Retinal pigment epithelial cell (primary cell): ENCODE measurements at regions not wholly inside any gene's neighbourhood (a gene's known extent, or its start where the extent isn't known, plus 50 kb on each side); places are given as distances from the start of the nearest gene placed in this dataset.
A peak's percentile ranks its signal among the peaks of the same experiment; 100 is the strongest.

Experiments
- DNase-seq: peaks from one replicate; pipeline ENCODE4 v3.0.0-alpha.2; 2010; ENCODE audit warnings: low read depth
- H3K4me3 ChIP-seq: 2 replicates; pipeline ENCODE4 v1.5.1; 2011; ENCODE audit warnings: mild to moderate bottlenecking, low read length, control low read depth, moderate library complexity
- CTCF ChIP-seq: conservative IDR thresholded peaks from 2 replicates; pipeline ENCODE4 v1.5.1; 2011; ENCODE audit warnings: low read depth, low read length, control low read depth, inconsistent platforms

GRCh38 chr12:4044736-4045730 is 171.8 kb upstream of the PARP11 start:
- TF ChIP-seq CTCF = no peak
- no peak for DNase-seq

GRCh38 chr12:4044101-4044500 is 170.9 kb upstream of the PARP11 start:
- TF ChIP-seq CTCF = no peak
- H3K4me3 ChIP-seq = no peak overlapping the region
- no peak for DNase-seq

More at GRCh38 chr12:4044736-4045730, 171.8 kb upstream of the PARP11 start:
- no peak overlapping the region for H3K4me3 ChIP-seq

DNA sequence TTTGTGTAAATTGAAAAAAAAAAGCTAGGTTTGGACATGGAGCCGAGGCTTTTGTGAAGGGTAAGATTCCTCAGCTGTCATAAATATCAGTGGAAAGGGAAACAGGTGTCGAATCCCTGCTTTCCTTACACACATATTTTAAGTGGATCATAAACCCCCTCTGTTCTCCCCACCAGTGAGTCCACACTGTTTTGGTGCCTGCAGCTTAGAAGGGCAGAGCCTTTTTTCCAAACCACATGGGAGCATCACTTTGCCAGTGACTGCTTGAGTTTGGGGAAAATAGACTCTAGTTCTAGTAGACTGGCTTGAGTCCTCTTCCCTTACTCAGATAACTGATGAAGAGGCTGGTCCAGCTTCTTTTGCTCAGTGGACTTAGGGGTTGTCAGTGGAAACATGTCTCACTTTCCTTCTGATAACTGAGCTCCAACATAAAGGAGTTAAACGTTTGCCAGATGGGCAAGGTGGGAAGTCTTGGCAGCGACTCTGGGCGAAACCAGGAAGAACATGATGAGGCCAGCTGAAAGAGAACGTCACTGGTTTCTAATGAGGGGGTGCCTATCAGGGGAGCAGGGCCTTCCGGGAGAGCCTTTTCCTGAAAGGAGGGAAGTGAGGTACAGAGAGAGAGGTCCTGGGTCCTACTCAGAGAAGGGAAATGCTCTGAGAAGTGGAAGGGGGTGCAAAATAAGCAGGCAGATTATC is 168.1 kb upstream of the PARP11 start:
- no peak for TF ChIP-seq CTCF
- H3K4me3 ChIP-seq = no peak overlapping the region
- no peak for DNase-seq

- no peak for TF ChIP-seq CTCF
- no peak for DNase-seq
- H3K4me3 ChIP-seq = no peak overlapping the region
These were observed 166.7 kb upstream of the PARP11 start for GRCh38 chr12:4039931-4040330.

GRCh38 chr12:4037747-4038312 is 164.6 kb upstream of the PARP11 start:
- TF ChIP-seq CTCF = peak; percentile 76
- no peak overlapping the region for H3K4me3 ChIP-seq
- DNase-seq = no peak

- H3K4me3 ChIP-seq = no peak overlapping the region
- TF ChIP-seq CTCF = no peak
- no peak for DNase-seq
These were observed 163.6 kb upstream of the PARP11 start for GRCh38 chr12:4036671-4037271.
